GM10248 (cell line): ENCODE measurements at regions not wholly inside any gene's neighbourhood (a gene's known extent, or its start where the extent isn't known, plus 50 kb on each side); places are given as distances from the start of the nearest gene placed in this dataset.
A peak's percentile ranks its signal among the peaks of the same experiment; 100 is the strongest.

Experiments
- CTCF ChIA-PET: fragments of 300-600 bp; sonication (Branson Sonifier 250); formaldehyde crosslinking; extraction: SDS; loops from one replicate; lab custom pipeline; 2021; ENCODE audit warnings: antibody characterized with exemption; lab: Yijun Ruan, JAX
- POLR2A ChIA-PET: fragments of 350-650 bp; sonication (Branson Sonifier 250); formaldehyde crosslinking; extraction: SDS; loops from one replicate; lab custom pipeline; 2020; ENCODE audit warnings: antibody characterized with exemption; lab: Yijun Ruan, JAX
- DNase-seq: peaks from one replicate; pipeline ENCODE4 v3.0.0; 2012; ENCODE audit errors: extremely low spot score
- TF ChIP-seq, protein P1 (sequence below): IDR thresholded peaks from 2 replicates; pipeline ENCODE4 v1.5.1; 2012; ENCODE audit warnings: mild to moderate bottlenecking, low read depth; ENCODE audit errors: extremely low read depth, missing control alignments, control extremely low read depth

DNA sequence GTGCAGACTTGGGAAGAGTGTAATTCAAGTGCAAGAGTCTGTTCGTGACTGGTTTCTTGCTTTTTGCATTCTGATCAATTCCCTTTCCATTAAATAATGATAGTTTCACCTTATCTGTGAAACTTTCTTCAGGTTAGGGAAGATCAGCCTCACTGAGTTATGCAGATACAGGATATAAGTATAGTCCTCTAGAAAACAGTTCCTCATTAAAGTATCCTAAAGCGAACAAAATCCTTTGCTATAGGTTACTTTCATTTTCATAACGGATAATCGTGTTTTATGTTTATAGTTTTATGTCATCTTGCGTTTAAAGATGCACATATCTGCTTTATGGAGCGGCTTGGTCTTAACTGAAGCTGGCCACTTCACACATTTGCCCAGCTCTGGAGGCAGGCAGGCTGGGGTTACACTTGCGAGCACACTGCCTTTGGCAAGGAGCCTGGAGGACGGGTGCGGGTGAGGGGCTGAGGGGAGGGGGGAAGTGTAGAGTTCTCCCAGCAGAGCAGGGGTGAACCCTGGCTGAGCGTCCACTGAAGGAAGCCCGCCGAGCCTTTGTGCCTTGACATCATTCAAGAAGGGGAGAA lies 123.5 kb upstream of the IFNGR1 start:
- POLR2A ChIA-PET = no interaction called here
- TF ChIP-seq, protein P1, sequence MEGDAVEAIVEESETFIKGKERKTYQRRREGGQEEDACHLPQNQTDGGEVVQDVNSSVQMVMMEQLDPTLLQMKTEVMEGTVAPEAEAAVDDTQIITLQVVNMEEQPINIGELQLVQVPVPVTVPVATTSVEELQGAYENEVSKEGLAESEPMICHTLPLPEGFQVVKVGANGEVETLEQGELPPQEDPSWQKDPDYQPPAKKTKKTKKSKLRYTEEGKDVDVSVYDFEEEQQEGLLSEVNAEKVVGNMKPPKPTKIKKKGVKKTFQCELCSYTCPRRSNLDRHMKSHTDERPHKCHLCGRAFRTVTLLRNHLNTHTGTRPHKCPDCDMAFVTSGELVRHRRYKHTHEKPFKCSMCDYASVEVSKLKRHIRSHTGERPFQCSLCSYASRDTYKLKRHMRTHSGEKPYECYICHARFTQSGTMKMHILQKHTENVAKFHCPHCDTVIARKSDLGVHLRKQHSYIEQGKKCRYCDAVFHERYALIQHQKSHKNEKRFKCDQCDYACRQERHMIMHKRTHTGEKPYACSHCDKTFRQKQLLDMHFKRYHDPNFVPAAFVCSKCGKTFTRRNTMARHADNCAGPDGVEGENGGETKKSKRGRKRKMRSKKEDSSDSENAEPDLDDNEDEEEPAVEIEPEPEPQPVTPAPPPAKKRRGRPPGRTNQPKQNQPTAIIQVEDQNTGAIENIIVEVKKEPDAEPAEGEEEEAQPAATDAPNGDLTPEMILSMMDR = no peak
- CTCF ChIA-PET = interaction anchor here (0.8 to 2.1 kb wide), 12 partner anchors 8 to 266 kb away, joined by 3 to 7 read pairs (median 4); no protein-coding TSS in a partner anchor
- no peak for DNase-seq

DNA sequence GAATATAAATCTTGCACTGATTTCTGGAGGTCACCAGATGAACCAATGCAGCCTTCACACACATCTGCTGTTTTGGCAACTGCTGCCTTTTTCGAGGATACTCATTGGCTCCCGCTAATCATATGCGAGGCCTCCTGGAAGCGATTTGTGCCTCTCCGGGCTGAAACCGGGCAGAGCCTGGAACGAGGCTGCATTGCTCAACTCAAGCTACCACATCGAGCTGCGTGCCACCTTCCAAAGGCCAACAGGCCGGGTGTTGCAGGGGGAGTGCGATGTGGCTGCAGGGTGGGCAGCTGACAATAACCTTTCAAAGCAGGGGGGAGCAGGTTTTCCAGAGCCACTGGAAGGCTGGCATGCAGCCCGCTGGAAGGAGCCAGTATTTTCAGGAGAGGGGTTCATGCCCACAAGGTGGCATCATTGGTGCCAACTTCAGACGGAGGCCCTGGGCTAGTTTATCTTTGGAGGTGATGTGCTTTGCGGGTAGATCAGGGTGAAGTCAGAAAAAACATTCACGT lies 122.6 kb upstream of the IFNGR1 start:
- POLR2A ChIA-PET = no interaction called here
- CTCF ChIA-PET = interaction anchor here (0.8 to 2.1 kb wide), 11 partner anchors 9 to 118 kb away, joined by 3 to 7 read pairs (median 4); no protein-coding TSS in a partner anchor
- TF ChIP-seq, protein P1 = peak; percentile 39
- DNase-seq = peak; percentile 29

DNA sequence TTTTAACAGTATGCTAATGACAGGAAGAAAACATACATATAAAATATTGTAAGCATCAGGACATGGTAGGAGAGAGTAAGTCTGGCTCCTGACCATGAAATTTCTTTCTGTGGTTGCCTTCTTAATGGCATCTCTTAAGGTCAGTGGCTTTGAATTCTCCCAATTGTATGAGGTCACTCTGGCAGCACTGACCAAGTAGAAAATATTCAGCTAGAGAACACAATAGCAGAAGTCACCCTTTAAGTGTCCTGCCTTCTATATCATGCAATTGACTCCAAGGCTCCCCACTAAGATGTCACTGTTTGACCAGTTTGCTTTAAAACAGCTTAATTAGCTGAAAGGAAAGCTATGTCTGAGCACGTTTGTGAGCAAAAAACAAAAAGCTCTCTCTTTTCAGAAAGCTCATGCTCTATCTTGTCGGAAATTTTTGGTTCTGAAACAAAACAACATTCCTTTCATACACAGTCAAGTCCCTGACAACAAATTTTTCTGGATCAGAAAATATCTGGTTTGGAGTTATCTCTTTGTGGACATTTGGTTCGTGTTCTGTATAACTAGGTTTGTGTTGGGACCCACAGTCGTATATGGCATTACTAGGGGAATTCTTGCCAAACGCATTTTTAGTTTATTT lies 120.9 kb upstream of the IFNGR1 start:
- ChIA-PET CTCF (interaction anchor here (1.1 kb wide), 1 partner anchor 13 kb away, joined by 3 read pairs; no protein-coding TSS in a partner anchor), POLR2A (no interaction called here)
- TF ChIP-seq, protein P1 = no peak
- DNase-seq = no peak

DNA sequence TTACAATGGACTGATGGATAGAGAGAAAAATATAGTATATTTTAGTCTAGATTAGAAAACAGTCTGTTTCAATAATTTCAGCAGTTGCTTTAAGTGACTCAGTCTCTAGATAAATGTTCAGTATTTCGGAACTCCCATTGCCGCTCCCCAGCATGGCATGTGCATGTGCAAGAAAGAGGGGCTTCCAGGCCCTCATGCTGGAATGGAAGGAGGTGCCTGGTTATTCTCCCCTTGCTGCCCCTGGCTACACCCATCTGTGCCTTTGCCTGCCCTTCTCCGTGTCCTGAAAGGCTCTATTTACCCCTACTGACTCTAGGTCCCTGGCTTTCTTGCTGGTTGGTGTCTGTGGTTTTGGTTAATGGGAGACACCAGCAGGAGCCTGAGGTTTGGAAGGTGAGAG lies 115.7 kb upstream of the IFNGR1 start:
- TF ChIP-seq, protein P1 = no peak
- POLR2A ChIA-PET = no interaction called here
- CTCF ChIA-PET = interaction anchor here (1.1 to 1.2 kb wide), 2 partner anchors 9 to 258 kb away, joined by 3 to 5 read pairs; no protein-coding TSS in a partner anchor
- DNase-seq = no peak

DNA sequence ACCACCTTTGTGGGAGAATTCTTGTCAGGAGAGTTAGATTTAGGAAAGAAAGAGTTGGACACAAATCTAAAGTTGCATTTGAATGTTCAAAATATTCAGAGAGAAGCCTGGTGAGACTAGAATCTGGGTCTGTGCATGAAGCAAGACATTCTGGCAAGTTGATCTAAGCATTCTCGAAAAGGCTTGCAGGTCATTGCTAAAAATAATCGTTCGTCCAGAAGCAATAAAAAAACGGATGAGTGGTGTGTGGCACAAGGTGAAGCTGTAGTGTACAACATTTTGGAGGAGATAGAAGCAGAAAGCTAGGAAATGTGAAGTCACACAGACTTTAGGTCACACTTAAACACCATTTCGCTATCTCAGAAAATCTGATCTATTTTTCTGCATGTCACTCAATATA lies 114.9 kb upstream of the IFNGR1 start:
- TF ChIP-seq, protein P1 = no peak
- POLR2A ChIA-PET = no interaction called here
- DNase-seq = no peak
- CTCF ChIA-PET = no interaction called here

DNA sequence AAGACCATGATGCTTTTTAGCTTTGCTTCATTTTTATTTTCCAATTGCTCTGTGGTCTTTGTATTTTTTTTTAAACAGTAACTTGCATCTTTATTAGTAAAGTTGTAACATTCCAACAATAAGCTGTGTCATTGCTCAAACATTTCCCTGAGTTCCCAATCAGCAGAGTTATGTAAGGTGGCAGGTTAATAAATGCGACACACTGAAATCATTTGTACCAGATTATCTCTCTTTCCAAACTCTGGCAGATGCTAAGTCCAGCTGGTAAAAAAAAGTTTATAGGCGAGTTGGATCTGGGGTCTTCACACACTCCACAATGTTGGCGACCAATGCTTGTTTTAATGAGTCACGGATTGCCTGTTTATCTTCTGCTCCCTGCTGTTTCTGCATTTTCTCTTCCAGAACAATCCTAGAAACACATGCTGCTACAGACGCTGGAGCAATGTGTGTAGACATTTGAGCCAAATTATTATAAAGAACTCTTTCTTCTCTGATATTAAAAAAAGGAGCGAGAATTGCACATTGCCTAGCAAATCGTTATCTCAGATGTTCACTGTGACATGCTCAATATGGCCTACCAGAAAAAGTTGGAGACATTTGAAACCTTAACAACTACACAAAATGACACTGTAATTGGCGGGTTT lies 113.6 kb upstream of the IFNGR1 start:
- no peak for DNase-seq
- CTCF ChIA-PET = interaction anchor here (1.4 to 1.6 kb wide), 3 partner anchors 11 to 45 kb away, joined by 3 to 5 read pairs (median 3); no protein-coding TSS in a partner anchor
- TF ChIP-seq, protein P1 = no peak
- POLR2A ChIA-PET = no interaction called here
